ENCODE measurements at regions not wholly inside any gene's neighbourhood (a gene's known extent, or its start where the extent isn't known, plus 50 kb on each side); places are given as distances from the start of the nearest gene placed in this dataset.

DNA sequence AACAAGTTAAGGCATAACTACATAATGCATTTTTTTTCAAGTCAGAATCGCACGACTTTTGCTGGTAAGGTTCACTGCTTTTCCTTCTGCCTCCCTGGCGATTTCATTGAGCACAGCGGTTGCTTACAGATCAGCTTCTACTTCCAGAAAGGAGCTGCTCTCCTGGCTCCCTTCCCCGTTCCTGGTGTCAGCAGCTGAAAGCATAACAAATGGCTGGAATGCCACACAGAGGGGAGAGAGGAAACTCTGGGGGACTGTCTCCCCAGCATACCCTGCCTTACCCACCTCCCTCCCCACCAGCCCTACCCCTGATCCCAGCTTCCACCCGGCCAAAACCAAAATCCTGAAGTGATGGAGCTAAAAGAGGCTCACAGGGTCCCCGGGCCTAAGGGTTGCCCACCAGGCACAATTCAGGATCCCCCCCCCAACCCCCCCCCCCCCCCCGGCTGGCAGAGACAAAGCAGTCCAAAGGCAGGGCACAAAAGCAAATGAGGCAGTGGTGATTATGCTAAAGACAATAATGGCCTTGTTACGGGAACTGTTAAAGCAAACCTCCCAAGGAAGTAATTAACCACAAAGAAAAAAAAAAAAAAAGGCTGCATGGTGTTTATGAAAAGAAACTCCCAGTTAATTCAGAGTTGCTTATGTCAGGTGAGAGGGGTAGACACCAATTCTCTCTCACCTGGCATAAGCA is 126.1 kb upstream of the WWC1 start:
- DNase-seq = peak; percentile 44

GRCh38 chr5:168165977-168166376 is 125.5 kb upstream of the WWC1 start:
- DNase-seq = peak; percentile 22

DNA sequence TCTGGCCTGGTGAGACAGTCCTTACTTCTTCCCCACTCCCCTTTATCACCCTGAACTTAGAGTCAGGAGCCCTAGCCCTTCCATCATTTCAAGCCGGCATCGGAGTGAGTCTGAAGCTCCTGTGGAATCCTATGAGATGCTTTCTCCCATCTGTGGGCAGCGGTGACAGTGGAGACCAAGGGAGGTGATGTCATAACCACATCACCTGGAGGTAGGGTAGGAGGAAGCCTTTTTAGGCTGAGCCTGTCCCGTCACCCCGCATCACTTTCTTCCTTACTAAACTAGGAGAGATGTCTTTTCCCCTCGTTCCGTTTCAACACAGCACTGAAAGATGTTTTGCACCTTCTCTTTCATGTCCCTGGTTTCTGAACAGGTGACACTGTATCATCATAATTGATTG is 124.1 kb upstream of the WWC1 start:
- DNase-seq = no peak

DNA sequence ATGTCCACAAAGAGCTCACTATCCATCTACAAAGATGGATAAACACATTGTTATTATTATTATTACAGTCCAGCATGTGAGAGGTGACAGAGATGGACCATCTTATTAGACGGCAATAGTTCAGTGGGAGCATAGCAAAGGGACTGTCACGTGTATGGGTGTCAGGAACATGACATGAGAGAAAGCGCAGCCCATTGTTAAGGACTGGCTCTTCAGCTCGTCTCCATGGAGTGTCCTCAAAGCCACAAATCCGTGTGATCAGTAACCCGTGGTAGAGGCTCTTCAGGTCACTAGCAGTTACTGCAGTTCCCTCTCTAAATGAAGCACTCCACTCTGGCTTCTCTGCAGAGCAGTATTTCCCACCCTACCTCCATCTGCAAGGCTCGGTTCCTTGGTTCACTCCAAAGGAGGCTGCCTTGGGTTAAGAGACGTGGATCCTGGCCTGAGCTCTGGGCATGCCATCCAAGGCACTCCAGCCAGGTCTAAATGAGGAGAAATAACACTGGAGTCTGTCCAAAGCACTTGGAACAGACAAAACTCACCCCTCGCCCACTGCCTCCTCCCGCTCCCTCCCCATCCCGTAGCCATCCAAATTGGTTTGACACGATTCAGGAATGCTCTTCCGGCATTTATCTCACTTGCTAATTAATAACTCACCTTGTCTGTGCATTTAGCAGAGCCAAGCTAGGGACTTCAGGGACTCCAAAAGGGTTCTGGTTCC is 122.3 kb upstream of the WWC1 start:
- no peak for DNase-seq

GRCh38 chr5:168169791-168170190 is 121.7 kb upstream of the WWC1 start:
- DNase-seq = no peak

DNA sequence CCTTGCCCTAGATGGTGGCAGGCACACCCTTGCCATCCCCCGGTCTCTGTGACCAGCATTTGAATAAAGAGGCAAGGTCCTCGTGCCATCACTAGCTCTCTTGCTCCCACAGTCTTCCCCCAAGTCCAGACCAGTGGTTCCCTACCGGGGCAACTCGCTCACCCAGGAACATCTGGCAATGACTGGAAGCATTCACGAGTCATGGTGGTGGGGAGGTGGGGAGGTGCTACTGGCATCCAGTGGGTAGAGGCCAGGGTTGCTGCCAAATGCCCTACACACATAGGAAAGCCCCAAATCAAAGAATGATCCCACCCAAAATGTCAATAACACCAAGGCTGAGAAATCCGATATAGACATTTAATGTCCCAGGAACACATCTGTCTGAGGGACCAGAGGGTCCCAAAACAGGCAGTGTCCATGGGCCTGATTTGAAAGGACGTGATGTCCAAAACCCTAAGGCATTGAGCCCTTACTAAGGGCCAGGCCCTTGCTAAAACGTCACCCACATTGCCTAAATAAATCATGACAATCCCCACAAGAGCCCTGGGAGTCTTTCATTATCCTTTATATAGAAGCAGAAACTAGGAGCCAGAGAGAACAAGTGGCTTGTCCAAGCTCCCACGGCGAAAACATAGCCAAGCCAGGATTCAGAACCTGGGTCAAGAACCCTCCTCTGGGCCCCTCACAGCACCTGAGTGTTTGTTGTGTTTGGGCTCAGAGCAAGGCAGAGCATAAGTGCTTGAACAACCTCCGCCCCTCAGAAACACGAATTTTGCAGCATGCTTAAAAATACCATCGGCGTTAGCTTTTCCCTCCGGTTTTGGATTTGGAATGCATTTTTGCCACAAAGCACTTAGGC is 119.3 kb upstream of the WWC1 start:
- DNase-seq = no peak

- DNase-seq = no peak
These were observed 118.7 kb upstream of the WWC1 start for GRCh38 chr5:168172760-168173223.

- DNase-seq = no peak
These were observed 117.1 kb upstream of the WWC1 start for GRCh38 chr5:168174376-168174775.

DNA sequence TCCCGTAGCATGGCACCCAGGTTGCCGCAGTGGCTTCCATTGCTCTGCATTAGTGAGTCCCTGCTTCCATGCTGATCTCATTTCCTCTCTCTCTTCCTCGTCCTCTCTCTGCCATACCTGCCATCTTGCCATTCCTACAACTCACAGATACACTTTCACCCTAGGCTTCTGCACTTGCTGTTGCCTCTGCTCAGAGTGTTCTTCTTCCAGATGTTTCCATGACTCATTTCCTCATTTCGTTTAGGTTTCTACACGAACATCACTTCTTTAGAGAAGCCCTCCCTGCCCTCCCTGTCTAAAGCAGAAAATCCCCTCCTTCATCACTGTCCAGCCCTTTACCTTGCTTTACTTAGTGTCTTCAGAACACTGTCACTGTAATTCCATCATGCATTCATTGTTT is 115.2 kb upstream of the WWC1 start:
- DNase-seq = no peak

DNA sequence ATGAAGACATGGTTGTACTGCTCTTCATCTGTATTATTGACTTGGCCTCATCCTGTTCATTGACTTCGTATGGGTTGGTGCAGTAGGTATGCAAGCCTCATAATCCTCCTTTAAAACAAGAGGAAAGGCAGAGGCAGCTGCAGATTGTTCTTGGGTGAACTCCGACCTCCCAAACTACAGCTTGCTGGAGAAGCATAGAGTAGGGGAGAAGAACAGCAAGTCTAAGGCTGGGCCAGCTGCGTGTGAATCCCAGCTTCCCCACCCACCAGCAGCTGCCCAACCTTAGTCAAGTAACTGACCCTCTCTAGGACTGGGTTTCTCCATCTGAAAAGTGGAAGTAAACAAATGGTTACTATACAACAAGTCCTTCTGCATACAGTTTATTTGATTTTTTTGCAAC is 114.5 kb upstream of the WWC1 start:
- DNase-seq = no peak

DNA sequence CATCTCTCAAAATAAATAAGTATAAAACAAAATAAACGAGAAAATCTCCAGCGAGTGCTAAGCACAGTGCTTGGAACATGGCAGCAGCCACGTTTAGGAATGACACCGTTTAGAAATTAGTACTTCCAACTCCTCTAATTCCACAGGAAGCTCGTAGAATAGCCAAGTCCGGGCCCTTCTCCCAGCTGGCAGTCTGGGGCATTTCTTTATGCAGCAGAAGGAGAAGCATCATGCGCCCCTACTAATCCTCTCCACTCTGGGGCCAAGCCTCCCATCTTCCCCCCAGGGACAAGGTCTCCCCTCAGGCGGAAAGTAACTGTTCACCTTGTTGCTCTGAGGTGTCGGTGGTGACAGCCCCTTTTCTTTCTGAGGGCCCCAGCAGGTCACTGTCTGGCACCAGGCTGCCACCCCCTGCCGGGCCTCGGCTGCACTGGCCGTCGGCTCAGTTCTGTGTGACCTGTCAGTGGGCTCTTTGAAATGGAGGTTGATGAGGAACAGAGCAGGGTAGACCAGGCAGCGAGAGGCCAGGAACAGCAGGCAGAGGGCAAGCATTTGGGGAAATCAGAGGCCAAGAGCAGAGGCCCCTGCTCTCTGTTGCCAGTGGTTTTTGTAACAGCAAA is 113.5 kb upstream of the WWC1 start:
- no peak for DNase-seq

DNA sequence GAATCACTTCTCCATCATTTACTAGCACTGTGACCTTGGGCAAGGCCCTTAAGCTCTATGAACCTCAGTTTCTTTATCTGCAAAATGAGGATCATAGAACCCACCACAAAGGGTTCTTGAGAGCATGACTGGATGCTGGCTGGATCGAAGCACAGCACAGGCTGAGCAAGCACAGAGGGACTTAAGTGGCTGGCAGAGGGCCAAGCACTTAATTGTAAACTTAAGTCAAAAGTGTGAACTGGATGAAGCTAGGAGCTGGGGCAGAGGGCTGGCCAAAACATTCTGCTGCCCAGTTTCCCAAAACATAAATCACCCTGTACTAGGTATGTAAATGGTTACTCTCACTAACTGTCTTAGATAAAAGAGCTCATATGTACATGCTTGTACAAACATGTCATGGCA is 112.3 kb upstream of the WWC1 start:
- no peak for DNase-seq

DNA sequence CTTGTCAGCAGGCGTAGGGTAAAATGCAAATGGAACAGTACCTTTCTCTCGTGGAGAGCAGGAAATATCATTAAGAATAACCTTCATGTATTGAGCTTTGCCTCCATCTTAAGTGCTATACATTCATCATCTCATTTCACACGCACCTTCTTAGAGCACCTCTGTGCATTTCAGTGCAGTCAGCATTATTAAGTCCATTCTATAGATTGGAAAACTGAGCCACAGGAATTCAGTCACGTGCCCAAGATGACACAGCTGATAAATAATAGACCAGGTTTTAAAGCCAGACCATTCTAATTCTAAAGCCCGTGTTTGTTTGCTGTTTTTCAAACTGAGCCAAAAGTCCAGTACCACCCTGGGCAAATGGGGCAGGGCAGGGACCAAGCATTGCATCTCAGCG is 109.2 kb upstream of the WWC1 start:
- DNase-seq = no peak

DNA sequence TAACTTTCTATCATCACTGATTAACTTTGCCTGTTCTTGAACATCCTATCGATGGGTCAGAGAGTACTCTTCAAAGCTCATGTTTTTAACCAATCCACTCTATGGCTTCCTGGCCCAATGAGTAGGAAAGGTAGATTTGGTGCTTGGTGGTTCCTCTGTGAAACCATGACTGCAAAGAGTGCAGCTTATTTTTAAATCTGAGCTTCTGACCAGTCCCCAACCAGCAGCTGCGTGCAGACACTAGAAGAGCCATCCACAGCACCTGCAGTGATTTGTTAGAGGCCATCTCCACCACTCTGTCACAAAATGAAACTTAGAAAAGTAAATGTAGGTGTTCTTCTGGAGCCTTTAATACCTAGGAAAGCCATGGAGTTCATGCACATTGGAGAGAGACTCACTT is 107.3 kb upstream of the WWC1 start:
- DNase-seq = no peak

DNA sequence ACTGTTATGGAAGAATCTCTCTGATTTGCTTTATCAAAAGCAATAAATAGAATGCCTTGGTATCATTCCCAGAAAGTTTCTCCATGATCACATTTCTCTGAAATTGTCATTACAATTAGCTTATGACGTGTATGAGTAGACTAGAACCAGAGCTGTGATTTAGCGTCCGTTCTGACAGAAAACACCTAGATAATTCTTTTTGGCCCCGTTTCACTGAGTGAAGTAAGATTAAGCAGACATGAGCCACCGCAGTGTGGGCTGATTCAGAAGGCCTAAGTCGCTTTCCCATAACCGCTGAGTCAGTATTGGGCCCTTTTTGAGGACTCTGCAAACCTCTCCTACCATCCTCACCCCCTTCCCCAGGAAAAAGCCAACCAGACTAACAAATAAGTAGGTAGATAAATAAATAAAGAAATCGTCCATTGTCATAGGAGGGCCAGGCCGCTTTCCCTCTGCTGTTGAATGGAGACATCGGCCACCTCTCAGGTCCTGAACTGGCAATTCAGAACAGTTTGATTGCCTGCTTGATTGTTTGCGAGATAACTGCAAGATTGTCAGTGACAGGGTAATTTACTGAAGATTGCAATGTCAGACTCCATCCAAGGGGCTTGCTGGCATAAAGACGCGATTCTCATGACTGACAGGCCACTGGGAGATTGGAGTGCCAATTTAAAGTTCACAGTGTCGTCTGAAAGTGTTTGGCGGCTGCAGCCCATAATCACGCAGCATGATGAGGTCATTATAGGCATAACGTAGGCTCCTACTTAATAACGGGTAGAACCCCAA is 105.0 kb upstream of the WWC1 start:
- DNase-seq = no peak

- DNase-seq = no peak
These were observed 103.8 kb upstream of the WWC1 start for GRCh38 chr5:168187614-168188013.

DNA sequence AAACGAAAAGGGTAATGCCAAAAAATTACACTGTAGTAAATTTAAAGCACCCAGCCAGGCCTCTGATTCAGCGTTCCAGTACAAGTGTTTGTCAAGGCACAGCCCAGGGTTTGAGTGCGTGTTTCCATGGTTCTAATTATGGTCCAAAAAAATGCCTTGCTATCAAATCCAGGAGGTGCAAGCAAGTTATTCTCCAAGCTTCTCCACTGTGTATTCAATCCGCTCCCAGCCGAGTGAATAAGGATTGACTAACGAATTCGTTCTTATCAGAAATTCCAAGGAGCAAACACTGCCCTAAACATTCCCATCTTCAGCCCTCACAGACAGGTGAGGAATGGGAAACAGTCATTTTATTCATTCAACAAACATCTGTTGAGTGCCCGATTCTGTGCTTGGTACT is 103.3 kb upstream of the WWC1 start:
- DNase-seq = no peak

DNA sequence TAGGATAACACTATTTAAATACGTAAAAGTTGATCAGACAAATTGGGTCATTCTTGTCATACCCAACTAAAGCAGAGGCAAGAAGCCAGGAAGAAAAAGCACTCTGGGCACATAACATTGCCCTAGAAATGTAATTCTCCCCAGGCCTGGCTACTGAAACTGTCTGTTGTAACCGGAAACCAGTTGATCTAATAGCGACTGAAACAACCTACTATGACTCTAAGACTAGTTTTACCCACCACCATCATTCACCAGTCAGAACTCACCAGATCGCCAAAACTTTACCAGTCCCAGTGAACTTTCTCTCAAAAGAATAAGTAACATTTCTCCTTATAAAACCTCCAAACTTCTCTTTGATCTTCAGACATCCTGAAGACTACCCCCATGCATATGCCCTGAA is 99.3 kb upstream of the WWC1 start:
- DNase-seq = no peak

DNA sequence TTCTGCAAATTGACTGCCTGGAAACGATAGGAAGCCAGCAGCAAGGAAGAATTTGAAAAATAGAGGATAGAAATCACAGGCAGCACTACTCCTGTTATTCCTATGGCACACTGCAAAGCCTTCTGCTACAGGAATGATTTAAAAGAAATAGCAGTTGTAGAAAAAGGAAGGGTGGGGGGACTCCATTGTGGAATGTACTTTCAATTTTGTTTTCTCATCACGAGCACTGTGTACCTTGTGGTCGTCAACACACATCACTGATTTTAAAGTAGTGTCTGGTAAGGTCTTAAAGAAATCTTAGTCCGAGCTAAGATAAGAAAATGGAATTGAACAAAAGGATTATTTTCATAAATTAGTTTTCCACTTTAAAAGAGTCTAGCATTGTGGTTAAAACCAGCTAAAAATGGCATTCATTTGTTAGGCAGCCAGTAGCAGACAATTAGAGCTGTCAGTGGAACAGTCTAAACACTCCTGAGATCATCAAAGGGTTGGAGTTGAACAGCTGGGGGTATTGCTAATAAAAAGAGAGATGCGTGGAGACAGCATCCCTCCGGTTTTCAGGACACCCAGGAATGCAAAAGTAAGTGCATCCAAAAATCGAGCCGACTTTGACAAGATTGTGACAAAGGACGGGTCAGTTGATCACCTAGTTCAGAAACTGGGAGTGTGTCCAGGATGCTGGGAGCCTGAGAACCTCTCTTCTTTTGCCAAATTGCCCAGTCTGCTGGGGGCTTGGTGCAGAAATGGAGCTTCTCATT is 97.8 kb upstream of the WWC1 start:
- no peak for DNase-seq

GRCh38 chr5:168195110-168195509 is 96.3 kb upstream of the WWC1 start:
- no peak for DNase-seq

- no peak for DNase-seq
These were observed 93.1 kb upstream of the WWC1 start for GRCh38 chr5:168198359-168198758.

- DNase-seq = no peak
These were observed 88.4 kb upstream of the WWC1 start for GRCh38 chr5:168202996-168203395.
